Neural progenitor cell (in vitro differentiated cells): ENCODE measurements at regions not wholly inside any gene's neighbourhood (a gene's known extent, or its start where the extent isn't known, plus 50 kb on each side); places are given as distances from the start of the nearest gene placed in this dataset.

Experiments
- EZH2 ChIP-seq: fragments of 200-600 bp; sonication (generic); IDR thresholded peaks from 2 replicates; pipeline ENCODE4 v1.6.1; 2017; ENCODE audit warnings: antibody characterized with exemption, mild to moderate bottlenecking, moderate library complexity
- TF ChIP-seq, protein P1 (sequence below): fragments of 200-600 bp; sonication (generic); IDR thresholded peaks from 2 replicates; pipeline ENCODE4 v1.5.1; 2017; ENCODE audit warnings: antibody characterized with exemption, mild to moderate bottlenecking

DNA sequence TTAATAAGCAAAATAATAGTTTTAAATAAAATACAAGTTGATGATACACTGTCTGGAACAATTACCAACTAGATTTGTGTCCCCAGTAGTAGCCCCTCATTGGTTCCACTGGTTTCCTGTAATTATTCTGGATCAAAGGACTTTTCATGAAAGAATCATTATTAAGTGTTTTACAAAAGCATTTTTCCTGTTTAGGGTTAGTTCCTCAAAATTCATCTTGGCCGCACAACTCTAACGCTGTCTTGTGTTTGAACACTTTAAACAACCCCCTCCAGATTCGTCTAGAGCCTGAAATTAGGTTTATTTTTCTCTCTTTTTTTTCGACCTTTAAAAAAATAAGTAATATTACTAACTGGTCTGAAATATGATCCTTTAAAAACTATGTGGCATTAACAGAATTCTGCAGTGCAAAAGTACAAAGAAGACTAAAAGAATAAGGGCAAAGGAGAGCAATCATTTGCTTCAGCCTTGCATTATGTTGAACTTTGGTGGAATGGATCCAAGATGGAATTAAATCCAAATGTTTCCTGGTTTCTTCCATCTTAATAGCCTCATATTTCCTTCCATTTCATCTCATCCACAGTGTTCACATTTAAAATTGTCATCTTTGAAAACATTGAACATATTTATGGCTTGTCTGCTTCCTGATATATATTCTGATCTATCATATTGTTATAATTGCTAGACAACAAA is 678.4 kb downstream of the IRS1 start:
- TF ChIP-seq, protein P1, sequence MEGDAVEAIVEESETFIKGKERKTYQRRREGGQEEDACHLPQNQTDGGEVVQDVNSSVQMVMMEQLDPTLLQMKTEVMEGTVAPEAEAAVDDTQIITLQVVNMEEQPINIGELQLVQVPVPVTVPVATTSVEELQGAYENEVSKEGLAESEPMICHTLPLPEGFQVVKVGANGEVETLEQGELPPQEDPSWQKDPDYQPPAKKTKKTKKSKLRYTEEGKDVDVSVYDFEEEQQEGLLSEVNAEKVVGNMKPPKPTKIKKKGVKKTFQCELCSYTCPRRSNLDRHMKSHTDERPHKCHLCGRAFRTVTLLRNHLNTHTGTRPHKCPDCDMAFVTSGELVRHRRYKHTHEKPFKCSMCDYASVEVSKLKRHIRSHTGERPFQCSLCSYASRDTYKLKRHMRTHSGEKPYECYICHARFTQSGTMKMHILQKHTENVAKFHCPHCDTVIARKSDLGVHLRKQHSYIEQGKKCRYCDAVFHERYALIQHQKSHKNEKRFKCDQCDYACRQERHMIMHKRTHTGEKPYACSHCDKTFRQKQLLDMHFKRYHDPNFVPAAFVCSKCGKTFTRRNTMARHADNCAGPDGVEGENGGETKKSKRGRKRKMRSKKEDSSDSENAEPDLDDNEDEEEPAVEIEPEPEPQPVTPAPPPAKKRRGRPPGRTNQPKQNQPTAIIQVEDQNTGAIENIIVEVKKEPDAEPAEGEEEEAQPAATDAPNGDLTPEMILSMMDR = no peak
- no peak for TF ChIP-seq EZH2
